Astrocyte of the cerebellum (primary cell): ENCODE measurements at regions not wholly inside any gene's neighbourhood (a gene's known extent, or its start where the extent isn't known, plus 50 kb on each side); places are given as distances from the start of the nearest gene placed in this dataset.
"Not testable (repeated sequence)": the region's sequence is repeated elsewhere in the genome, so short reads cannot be mapped to it uniquely, and the experiment has no call there.

Experiments
- DNase-seq: peaks from one replicate; pipeline ENCODE4 v3.0.0-alpha.2; 2011; ENCODE audit warnings: low read depth
- H3K4me3 ChIP-seq: 2 replicates; pipeline ENCODE4 v1.5.1; 2011; ENCODE audit warnings: mild to moderate bottlenecking, low read depth, low read length, moderate library complexity
- CTCF ChIP-seq: IDR thresholded peaks from 2 replicates; pipeline ENCODE4 v1.5.1; 2012; ENCODE audit warnings: low read length, low read depth, moderate library complexity, mild to moderate bottlenecking; ENCODE audit errors: missing control alignments
- in situ Hi-C: cut with HindIII; loops from 2 replicates; pipeline ENCODE4 v1.10.0; 2017; ENCODE audit warnings: low sequenced_read_pairs

GRCh38 chr2:234861841-234862735 is 89.7 kb upstream of the SH3BP4 start:
- DNase-seq = no peak
- no peak overlapping the region for H3K4me3 ChIP-seq
- in situ Hi-C loops = no loop called here
- no peak for TF ChIP-seq CTCF

GRCh38 chr2:234859330-234859872 is 92.4 kb upstream of the SH3BP4 start:
- H3K4me3 ChIP-seq, DNase-seq: not testable (repeated sequence)
- in situ Hi-C loops = loop anchor here (5.0 kb wide), 1 partner anchor 43 kb away; no protein-coding TSS in a partner anchor

GRCh38 chr2:234858790-234859329 is 93.0 kb upstream of the SH3BP4 start:
- no peak for DNase-seq
- no peak overlapping the region for H3K4me3 ChIP-seq
- TF ChIP-seq CTCF = no peak
- in situ Hi-C loops = loop anchor here (5.0 kb wide), 1 partner anchor 43 kb away; no protein-coding TSS in a partner anchor

- TF ChIP-seq CTCF = no peak
- no peak overlapping the region for H3K4me3 ChIP-seq
- in situ Hi-C loops = loop anchor here (5.0 kb wide), 1 partner anchor 44 kb away; no protein-coding TSS in a partner anchor
- DNase-seq = no peak
These were observed 93.7 kb upstream of the SH3BP4 start for GRCh38 chr2:234858145-234858544.

GRCh38 chr2:234853729-234854128 is 98.1 kb upstream of the SH3BP4 start:
- no peak overlapping the region for H3K4me3 ChIP-seq
- no peak for TF ChIP-seq CTCF
- in situ Hi-C loops = no loop called here
- no peak for DNase-seq

GRCh38 chr2:234852941-234853340 is 98.9 kb upstream of the SH3BP4 start:
- in situ Hi-C loops = no loop called here
- TF ChIP-seq CTCF = no peak
- no peak overlapping the region for H3K4me3 ChIP-seq
- no peak for DNase-seq

GRCh38 chr2:234852035-234852434 is 99.8 kb upstream of the SH3BP4 start:
- no peak for TF ChIP-seq CTCF
- in situ Hi-C loops = no loop called here
- no peak overlapping the region for H3K4me3 ChIP-seq
- DNase-seq = no peak
